CD8-positive, alpha-beta memory T cell (primary cell): ENCODE measurements at regions not wholly inside any gene's neighbourhood (a gene's known extent, or its start where the extent isn't known, plus 50 kb on each side); places are given as distances from the start of the nearest gene placed in this dataset.

Experiments
- CTCF ChIA-PET: fragments of 350-600 bp; sonication (Branson Sonifier 250); formaldehyde crosslinking; loops from one replicate; lab custom pipeline; 2021; ENCODE audit warnings: antibody characterized with exemption; lab: Charles Lee
- POLR2A ChIA-PET: fragments of 350-600 bp; sonication (Branson Sonifier 250); formaldehyde crosslinking; loops from one replicate; lab custom pipeline; 2021; ENCODE audit warnings: antibody characterized with exemption; lab: Charles Lee
- DNase-seq, 5 donors: peaks; one replicate each; pipeline versions ENCODE4 v3.0.0 to v3.0.0-alpha.2; 2020 to 2022; ENCODE audit warnings: mixed read lengths in 1 of 5
- H3K27ac ChIP-seq: one replicate; pipeline ENCODE4 v1.7.0; 2013; ENCODE audit warnings: low read depth, mild to moderate bottlenecking, low read length, moderate library complexity
- H3K27me3 ChIP-seq: 2 replicates; pipeline ENCODE4 v1.7.0; 2013; ENCODE audit warnings: low read length, mild to moderate bottlenecking; ENCODE audit not compliant: insufficient read depth, poor library complexity, severe bottlenecking
- H3K36me3 ChIP-seq: 2 replicates; pipeline ENCODE4 v1.7.0; 2013; ENCODE audit warnings: mild to moderate bottlenecking, low read length, moderate library complexity; ENCODE audit not compliant: insufficient read depth
- H3K4me1 ChIP-seq: 2 replicates; pipeline ENCODE4 v1.7.0; 2013; ENCODE audit warnings: mild to moderate bottlenecking, low read length, moderate library complexity; ENCODE audit not compliant: insufficient read depth
- H3K4me3 ChIP-seq: 2 replicates; pipeline ENCODE4 v1.7.0; 2013; ENCODE audit warnings: mild to moderate bottlenecking, low read length
- H3K9me3 ChIP-seq: 2 replicates; pipeline ENCODE4 v1.7.0; 2013; ENCODE audit warnings: mild to moderate bottlenecking, low read length
- H3K27ac Mint-ChIP-seq, 8 donors: one replicate each; pipeline ENCODE4 v1.8.0; 2020 to 2021; ENCODE audit warnings: mixed read lengths in 8 of 8, mild to moderate bottlenecking in 6 of 8, inconsistent platforms in 3 of 8, moderate library complexity in 3 of 8
- H3K27me3 Mint-ChIP-seq, 2 donors: one replicate each; pipeline ENCODE4 v1.8.0; 2020 to 2021; ENCODE audit warnings: mixed read lengths in 2 of 2, mild to moderate bottlenecking in 1 of 2, moderate library complexity in 1 of 2
- H3K36me3 Mint-ChIP-seq, 3 donors: one replicate each; pipeline ENCODE4 v1.8.0; 2020 to 2021; ENCODE audit warnings: mixed read lengths in 3 of 3, inconsistent platforms in 1 of 3, mild to moderate bottlenecking in 1 of 3
- H3K4me1 Mint-ChIP-seq, 3 donors: one replicate each; pipeline ENCODE4 v1.8.0; 2020 to 2021; ENCODE audit warnings: mixed read lengths in 3 of 3, inconsistent platforms in 1 of 3, mild to moderate bottlenecking in 1 of 3
- H3K4me3 Mint-ChIP-seq, 7 donors: one replicate each; pipeline ENCODE4 v1.8.0; 2020 to 2021; ENCODE audit warnings: mixed read lengths in 7 of 7, mild to moderate bottlenecking in 6 of 7, moderate library complexity in 4 of 7, inconsistent platforms in 2 of 7
- H3K9me3 Mint-ChIP-seq, 5 donors: one replicate each; pipeline ENCODE4 v1.8.0; 2020 to 2022; ENCODE audit warnings: mixed read lengths in 5 of 5, mild to moderate bottlenecking in 3 of 5, moderate library complexity in 2 of 5, inconsistent platforms in 1 of 5

DNA sequence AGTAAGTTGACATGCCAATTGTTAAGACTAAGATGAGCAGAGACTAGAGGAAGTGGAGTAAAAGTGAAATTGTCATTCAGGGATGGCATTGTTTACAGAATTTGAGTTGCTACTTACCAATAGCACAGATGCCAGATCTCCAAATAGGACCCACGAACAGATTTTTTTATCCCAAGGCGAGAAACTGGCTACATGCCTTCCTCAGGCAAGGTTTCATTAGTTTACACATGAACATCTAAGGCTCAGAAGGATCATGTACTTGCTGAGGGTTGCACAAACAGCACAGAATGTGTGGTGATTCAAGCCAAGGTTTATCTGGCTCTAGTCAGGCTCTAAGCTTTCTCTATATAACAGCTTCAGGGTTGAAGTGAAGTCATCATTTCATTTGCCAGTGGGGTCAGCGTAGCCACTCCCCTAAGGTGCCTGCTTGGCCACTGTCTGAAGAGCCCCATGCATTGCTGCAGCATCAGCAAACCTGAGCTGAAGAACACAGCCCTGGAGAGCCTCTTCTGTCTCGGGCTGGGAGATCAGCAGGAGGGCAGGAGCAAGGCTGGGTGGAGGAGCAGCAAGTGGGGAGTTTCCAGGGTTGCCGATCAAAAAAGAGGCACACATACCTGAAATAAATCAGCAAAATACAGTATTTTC lies 193.0 kb upstream of the LCORL start:
- H3K36me3 ChIP-seq: no peaks in the 10 kb centered on the region
- H3K27ac ChIP-seq: no peak overlapping the region
- no peak for DNase-seq
- Mint-ChIP-seq H3K4me3 (no peak overlapping the region), H3K36me3 (peaks cover 0 to 3% (median 0%) of the 10 kb centered on the region in 3 donors), H3K4me1 (no peaks in the 10 kb centered on the region), H3K27ac (no peak overlapping the region), H3K27me3 (peaks cover 0 to 14% of the 10 kb centered on the region in 2 donors), H3K9me3 (peaks cover 0 to 3% (median 2%) of the 10 kb centered on the region in 5 donors)
- H3K27me3 ChIP-seq: no peaks in the 10 kb centered on the region
- ChIA-PET CTCF (no interaction called here), POLR2A (no interaction called here)
- H3K9me3 ChIP-seq: no peaks in the 10 kb centered on the region
- H3K4me3 ChIP-seq: no peak overlapping the region
- no peaks in the 10 kb centered on the region for H3K4me1 ChIP-seq

DNA sequence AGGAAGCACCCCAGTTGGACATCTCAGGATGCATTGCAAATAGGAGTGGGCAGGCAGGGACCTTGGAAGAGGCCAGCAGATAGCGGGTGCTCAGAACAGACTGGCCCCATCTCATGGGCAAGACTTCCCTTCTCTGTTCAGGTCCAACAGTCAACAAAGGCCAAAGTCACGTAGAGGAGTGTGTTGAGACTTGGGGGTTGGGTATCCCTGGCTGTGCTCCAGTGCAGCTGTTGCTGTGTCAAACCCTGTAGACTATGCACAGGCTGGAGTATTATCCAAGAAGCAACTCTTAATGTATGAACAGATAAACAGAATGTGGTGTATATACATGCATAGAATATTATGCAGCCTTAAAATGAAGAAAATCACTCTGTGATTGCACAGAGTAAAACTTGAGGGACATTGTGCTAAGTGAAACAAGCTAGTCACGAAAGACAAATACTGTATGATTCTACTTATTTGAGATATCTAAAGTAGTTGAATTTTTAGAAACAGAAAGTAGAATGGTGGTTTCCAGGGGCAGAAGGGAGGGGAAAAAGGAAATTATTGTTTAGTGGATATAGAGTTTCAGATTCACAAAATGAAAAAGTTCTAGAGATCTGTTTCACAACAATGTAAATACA lies 192.1 kb upstream of the LCORL start:
- no peaks in the 10 kb centered on the region for H3K4me1 ChIP-seq

DNA sequence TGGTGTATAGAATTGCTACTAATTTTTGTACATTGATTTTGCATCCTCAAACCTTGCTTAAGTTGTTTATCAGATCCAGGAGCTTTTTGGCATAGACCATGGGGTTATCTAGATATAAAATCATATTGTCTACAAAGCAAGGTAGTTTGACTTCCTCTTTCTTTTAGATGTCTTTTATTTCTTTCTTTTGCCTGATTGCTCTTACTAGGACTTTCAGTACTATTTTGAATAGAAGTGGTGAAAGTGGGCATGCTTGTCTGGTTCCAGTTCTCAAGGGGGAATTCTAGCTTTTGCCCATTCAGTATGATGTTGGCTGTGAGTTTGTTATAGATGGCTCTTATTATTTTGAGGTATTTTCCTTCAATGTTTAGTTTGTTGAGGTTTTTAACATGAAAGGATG lies 187.9 kb upstream of the LCORL start:
- H3K9me3 Mint-ChIP-seq: peaks cover 0 to 2% (median 0%) of the 10 kb centered on the region in 5 donors
- H3K36me3 ChIP-seq: no peaks in the 10 kb centered on the region
- no peaks in the 10 kb centered on the region for H3K27me3 ChIP-seq
- H3K4me1 ChIP-seq: no peaks in the 10 kb centered on the region
- H3K27ac Mint-ChIP-seq: no peak overlapping the region
- H3K36me3 Mint-ChIP-seq: peaks cover 0 to 3% (median 0%) of the 10 kb centered on the region in 3 donors
- no peak overlapping the region for H3K4me3 ChIP-seq
- no peaks in the 10 kb centered on the region for H3K9me3 ChIP-seq
- H3K27me3 Mint-ChIP-seq: peaks cover 0 to 14% of the 10 kb centered on the region in 2 donors
- H3K4me1 Mint-ChIP-seq: no peaks in the 10 kb centered on the region
- CTCF ChIA-PET: no interaction called here
- H3K27ac ChIP-seq: no peak overlapping the region
- POLR2A ChIA-PET: no interaction called here
- no peak overlapping the region for H3K4me3 Mint-ChIP-seq
- no peak for DNase-seq

More for the DNA sequence above, 192.1 kb upstream of the LCORL start:
- Mint-ChIP-seq H3K36me3 (peaks cover 0 to 3% (median 0%) of the 10 kb centered on the region in 3 donors), H3K4me3 (no peak overlapping the region), H3K9me3 (peaks cover 0 to 3% (median 0%) of the 10 kb centered on the region in 5 donors), H3K27me3 (peaks cover 0 to 14% of the 10 kb centered on the region in 2 donors), H3K27ac (no peak overlapping the region), H3K4me1 (no peaks in the 10 kb centered on the region)
- Histone ChIP-seq H3K27ac (no peak overlapping the region), H3K27me3 (no peaks in the 10 kb centered on the region), H3K36me3 (no peaks in the 10 kb centered on the region), H3K4me3 (no peak overlapping the region), H3K9me3 (no peaks in the 10 kb centered on the region)
- POLR2A ChIA-PET: no interaction called here
- DNase-seq: no peak
- CTCF ChIA-PET: no interaction called here

DNA sequence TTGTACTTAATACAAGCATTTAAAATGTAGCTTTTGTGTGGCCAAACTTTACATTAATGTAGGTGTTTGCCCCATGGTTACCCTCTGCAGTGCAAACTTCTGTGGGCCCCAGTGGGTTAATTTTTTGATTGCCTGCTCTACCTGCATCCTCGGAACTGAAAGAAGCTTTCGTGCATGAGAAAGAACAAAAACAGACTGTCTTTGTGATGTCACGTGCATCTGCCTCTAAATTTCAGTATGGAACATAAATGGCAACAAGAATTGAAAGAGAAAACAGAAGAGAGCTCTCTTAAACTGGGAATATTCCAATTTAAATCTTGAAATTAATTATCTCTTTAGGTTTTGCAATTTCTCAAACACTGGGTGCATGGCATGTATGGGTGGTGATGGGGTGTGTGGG lies 182.4 kb upstream of the LCORL start:
- Histone ChIP-seq H3K36me3 (no peaks in the 10 kb centered on the region), H3K4me1 (no peaks in the 10 kb centered on the region), H3K4me3 (no peak overlapping the region), H3K9me3 (no peaks in the 10 kb centered on the region), H3K27ac (no peak overlapping the region), H3K27me3 (no peaks in the 10 kb centered on the region)
- Mint-ChIP-seq H3K4me1 (no peaks in the 10 kb centered on the region), H3K36me3 (no peaks in the 10 kb centered on the region), H3K27me3 (peaks cover 3 to 7% of the 10 kb centered on the region in 2 donors), H3K27ac (no peak overlapping the region), H3K4me3 (no peak overlapping the region), H3K9me3 (peaks cover 0 to 2% (median 0%) of the 10 kb centered on the region in 5 donors)
- ChIA-PET CTCF (no interaction called here), POLR2A (no interaction called here)
- DNase-seq: no peak

DNA sequence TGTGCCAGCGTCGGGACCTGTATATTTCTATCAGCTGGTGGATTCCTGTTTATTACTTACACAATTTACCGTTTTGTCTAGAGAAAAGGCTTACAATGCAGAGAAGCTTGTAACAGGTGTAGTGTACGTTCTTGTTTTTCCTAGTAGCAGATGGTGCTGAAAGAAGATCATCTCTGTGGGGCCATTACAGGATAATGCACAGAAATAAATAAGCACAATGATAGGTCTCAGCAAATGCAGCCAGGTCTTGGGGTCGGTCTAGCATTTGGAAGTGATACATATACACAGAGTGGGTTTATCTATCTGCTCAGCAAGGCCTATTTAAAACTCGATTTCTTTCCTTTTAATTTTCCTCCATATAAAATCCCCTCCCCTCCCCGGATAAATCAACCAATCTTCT lies 180.9 kb upstream of the LCORL start:
- Histone ChIP-seq H3K4me1 (no peaks in the 10 kb centered on the region), H3K36me3 (no peaks in the 10 kb centered on the region), H3K27me3 (no peaks in the 10 kb centered on the region), H3K4me3 (no peak overlapping the region), H3K27ac (no peak overlapping the region), H3K9me3 (no peaks in the 10 kb centered on the region)
- CTCF ChIA-PET: no interaction called here
- no peaks in the 10 kb centered on the region for H3K4me1 Mint-ChIP-seq
- H3K27ac Mint-ChIP-seq: no peak overlapping the region
- no peak for DNase-seq
- H3K9me3 Mint-ChIP-seq: no peaks in the 10 kb centered on the region
- POLR2A ChIA-PET: no interaction called here
- no peaks in the 10 kb centered on the region for H3K36me3 Mint-ChIP-seq
- H3K4me3 Mint-ChIP-seq: no peak overlapping the region
- peaks cover 6 to 7% of the 10 kb centered on the region in 2 donors for H3K27me3 Mint-ChIP-seq

DNA sequence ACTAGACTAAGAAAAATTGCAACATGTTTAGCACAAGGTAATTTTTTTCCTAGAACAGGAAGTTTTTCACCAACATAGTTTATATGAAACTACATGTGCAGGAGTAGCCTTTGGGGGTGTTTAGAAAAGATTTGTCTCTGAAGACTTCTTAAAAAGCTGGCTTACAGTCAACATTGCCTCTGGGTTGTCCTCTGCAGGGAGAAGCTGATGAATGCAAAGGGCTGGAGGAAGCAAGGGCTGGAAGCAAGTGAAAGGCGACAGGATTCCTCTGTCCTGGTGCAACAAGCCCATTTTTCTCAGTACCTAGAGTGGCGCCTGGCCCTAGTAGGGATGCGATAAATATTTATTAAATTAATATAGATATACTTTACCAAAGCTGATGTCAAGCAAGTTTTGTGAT lies 180.3 kb upstream of the LCORL start:
- no peak for DNase-seq
- Histone ChIP-seq H3K4me1 (no peaks in the 10 kb centered on the region), H3K9me3 (no peaks in the 10 kb centered on the region), H3K27ac (no peak overlapping the region), H3K36me3 (no peaks in the 10 kb centered on the region), H3K4me3 (no peak overlapping the region), H3K27me3 (no peaks in the 10 kb centered on the region)
- no peaks in the 10 kb centered on the region for H3K36me3 Mint-ChIP-seq
- no peak overlapping the region for H3K4me3 Mint-ChIP-seq
- no peaks in the 10 kb centered on the region for H3K4me1 Mint-ChIP-seq
- H3K27ac Mint-ChIP-seq: no peak overlapping the region
- peaks cover 6 to 7% of the 10 kb centered on the region in 2 donors for H3K27me3 Mint-ChIP-seq
- ChIA-PET CTCF (no interaction called here), POLR2A (no interaction called here)
- H3K9me3 Mint-ChIP-seq: no peaks in the 10 kb centered on the region

DNA sequence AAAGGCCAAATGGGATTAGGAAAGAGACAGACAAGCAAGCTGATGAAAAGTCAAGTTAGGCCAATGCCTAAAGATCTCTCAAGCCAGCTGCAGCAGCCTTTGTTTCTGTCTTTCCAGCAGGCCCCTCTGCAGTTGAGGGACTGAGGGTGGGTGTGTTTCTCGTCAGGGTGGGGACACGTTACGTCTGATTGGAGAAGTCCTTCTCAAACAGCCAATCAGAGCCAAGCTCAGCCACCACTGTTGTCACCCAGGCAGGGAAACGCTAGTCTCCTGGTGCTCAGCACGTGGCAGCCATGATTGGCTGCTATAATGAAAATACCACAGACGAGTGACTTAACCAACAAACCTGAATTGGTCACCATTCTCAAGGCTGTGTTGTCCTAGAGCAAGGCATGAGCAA lies 177.1 kb upstream of the LCORL start:
- Mint-ChIP-seq H3K27ac (no peak overlapping the region), H3K27me3 (peaks cover 6 to 11% of the 10 kb centered on the region in 2 donors), H3K4me3 (no peak overlapping the region), H3K4me1 (no peaks in the 10 kb centered on the region), H3K9me3 (no peaks in the 10 kb centered on the region), H3K36me3 (no peaks in the 10 kb centered on the region)
- Histone ChIP-seq H3K36me3 (no peaks in the 10 kb centered on the region), H3K9me3 (no peaks in the 10 kb centered on the region), H3K27me3 (no peaks in the 10 kb centered on the region), H3K27ac (no peak overlapping the region), H3K4me1 (no peaks in the 10 kb centered on the region), H3K4me3 (no peak overlapping the region)
- CTCF ChIA-PET: no interaction called here
- POLR2A ChIA-PET: no interaction called here
- no peak for DNase-seq

DNA sequence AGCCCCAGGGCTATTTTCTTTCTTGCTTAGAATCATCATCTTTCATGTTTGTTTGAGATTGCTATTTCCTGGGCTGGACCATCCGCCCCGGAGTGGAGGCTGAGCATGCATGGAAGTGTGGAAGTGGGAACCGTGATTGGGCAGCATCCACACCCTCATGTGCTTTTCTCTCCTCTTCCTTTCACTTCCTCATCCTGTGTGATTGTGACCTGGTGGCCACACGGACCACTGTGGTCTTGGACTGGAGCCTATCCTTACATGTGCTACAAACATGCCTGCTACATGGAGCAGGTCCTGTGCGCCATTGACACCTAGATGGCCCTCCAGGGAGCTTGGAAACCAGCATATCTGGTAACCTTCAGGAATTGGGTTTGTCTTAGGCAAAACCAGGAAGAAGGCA lies 175.9 kb upstream of the LCORL start:
- no peak for DNase-seq
- H3K4me1 Mint-ChIP-seq: no peaks in the 10 kb centered on the region
- H3K9me3 Mint-ChIP-seq: no peaks in the 10 kb centered on the region

More for the DNA sequence above, 175.9 kb upstream of the LCORL start:
- ChIA-PET CTCF (no interaction called here), POLR2A (no interaction called here)
- Mint-ChIP-seq H3K4me3 (no peak overlapping the region), H3K36me3 (no peaks in the 10 kb centered on the region), H3K27me3 (peaks cover 6 to 11% of the 10 kb centered on the region in 2 donors), H3K27ac (no peak overlapping the region)
- no peaks in the 10 kb centered on the region for H3K4me1 ChIP-seq
- H3K36me3 ChIP-seq: no peaks in the 10 kb centered on the region
- H3K9me3 ChIP-seq: no peaks in the 10 kb centered on the region
- no peak overlapping the region for H3K4me3 ChIP-seq
- H3K27ac ChIP-seq: no peak overlapping the region
- H3K27me3 ChIP-seq: no peaks in the 10 kb centered on the region
